H9 (cell line): ENCODE measurements at regions not wholly inside any gene's neighbourhood (a gene's known extent, or its start where the extent isn't known, plus 50 kb on each side); places are given as distances from the start of the nearest gene placed in this dataset.
A peak's percentile ranks its signal among the peaks of the same experiment; 100 is the strongest.

ENCODE experiments used
- DNase-seq: peaks from one replicate; pipeline ENCODE4 v3.0.0-alpha.2; 2017
- H2AFZ ChIP-seq: one replicate; pipeline ENCODE4 v1.6.1; 2013; ENCODE audit warnings: mild to moderate bottlenecking, low read length, control low read depth, moderate library complexity
- H2AK5ac ChIP-seq: 2 replicates; pipeline ENCODE4 v1.6.1; 2013; ENCODE audit warnings: low read length, control low read depth, mixed read lengths; ENCODE audit not compliant: insufficient read length
- H2BK120ac ChIP-seq: one replicate; pipeline ENCODE4 v1.6.1; 2013; ENCODE audit warnings: low read depth, mild to moderate bottlenecking, low read length, control low read depth, inconsistent platforms; ENCODE audit not compliant: poor library complexity, severe bottlenecking
- H2BK12ac ChIP-seq: 2 replicates; pipeline ENCODE4 v1.6.1; 2013; ENCODE audit warnings: low read length, control low read depth, mixed read lengths, low read depth; ENCODE audit not compliant: insufficient read length
- H2BK15ac ChIP-seq: 2 replicates; pipeline ENCODE4 v1.6.1; 2013; ENCODE audit warnings: low read depth, low read length, control low read depth
- H2BK20ac ChIP-seq: one replicate; pipeline ENCODE4 v1.6.1; 2013; ENCODE audit warnings: low read depth, mild to moderate bottlenecking, low read length, control low read depth, inconsistent platforms; ENCODE audit not compliant: poor library complexity, severe bottlenecking
- H2BK5ac ChIP-seq: 2 replicates; pipeline ENCODE4 v1.6.1; 2013; ENCODE audit warnings: low read length, control low read depth, mixed read lengths; ENCODE audit not compliant: insufficient read length
- H3K14ac ChIP-seq: 2 replicates; pipeline ENCODE4 v1.6.1; 2013; ENCODE audit warnings: low read length, control low read depth; ENCODE audit not compliant: insufficient read depth
- H3K18ac ChIP-seq: 2 replicates; pipeline ENCODE4 v1.6.1; 2013; ENCODE audit warnings: low read depth, mild to moderate bottlenecking, mixed read lengths, low read length, control low read depth; ENCODE audit not compliant: insufficient read length
- H3K23ac ChIP-seq: 2 replicates; pipeline ENCODE4 v1.6.1; 2013; ENCODE audit warnings: low read length, control low read depth, mixed read lengths, low read depth; ENCODE audit not compliant: insufficient read length
- H3K23me2 ChIP-seq: 2 replicates; pipeline ENCODE4 v1.6.1; 2013; ENCODE audit warnings: low read depth, mild to moderate bottlenecking, mixed read lengths, low read length, control low read depth; ENCODE audit not compliant: insufficient read length, poor library complexity, severe bottlenecking
- H3K27ac ChIP-seq: 2 replicates; pipeline ENCODE4 v1.5.1; 2013; ENCODE audit warnings: low read length, control low read depth, mixed read lengths, low read depth; ENCODE audit not compliant: insufficient read length
- H3K27me3 ChIP-seq: 2 replicates; pipeline ENCODE4 v1.6.1; 2013; ENCODE audit warnings: low read length, control low read depth, inconsistent platforms; ENCODE audit not compliant: insufficient read depth
- H3K4ac ChIP-seq: 2 replicates; pipeline ENCODE4 v1.6.1; 2013; ENCODE audit warnings: low read depth, mild to moderate bottlenecking, control low read depth, inconsistent platforms, low read length, moderate library complexity
- H3K4me1 ChIP-seq: 2 replicates; pipeline ENCODE4 v1.6.1; 2013; ENCODE audit warnings: low read length, control low read depth, inconsistent platforms; ENCODE audit not compliant: insufficient read depth
- H3K4me2 ChIP-seq: 2 replicates; pipeline ENCODE4 v1.6.1; 2013; ENCODE audit warnings: low read length, control low read depth, mixed read lengths; ENCODE audit not compliant: insufficient read length, insufficient read depth
- H3K56ac ChIP-seq: 2 replicates; pipeline ENCODE4 v1.6.1; 2013; ENCODE audit warnings: low read depth, mild to moderate bottlenecking, mixed read lengths, low read length, control low read depth; ENCODE audit not compliant: insufficient read length
- H3K79me1 ChIP-seq: 2 replicates; pipeline ENCODE4 v1.6.1; 2013; ENCODE audit warnings: low read depth, mild to moderate bottlenecking, moderate library complexity, low read length, control low read depth, inconsistent platforms; ENCODE audit not compliant: insufficient read depth, poor library complexity, severe bottlenecking
- H3K79me2 ChIP-seq: 2 replicates; pipeline ENCODE4 v1.6.1; 2013; ENCODE audit warnings: low read length, control low read depth, inconsistent platforms; ENCODE audit not compliant: insufficient read depth
- H3K9ac ChIP-seq: 2 replicates; pipeline ENCODE4 v1.6.1; 2013; ENCODE audit warnings: low read length, control low read depth, mixed read lengths; ENCODE audit not compliant: insufficient read length; ENCODE audit errors: extremely low read depth
- H3K9me3 ChIP-seq: one replicate; pipeline ENCODE4 v1.6.1; 2013; ENCODE audit warnings: low read depth, low read length, inconsistent platforms; ENCODE audit not compliant: control insufficient read depth
- H3T11ph ChIP-seq: one replicate; pipeline ENCODE4 v1.6.1; 2013; ENCODE audit warnings: mild to moderate bottlenecking, low read length, control low read depth, inconsistent platforms
- H4K20me1 ChIP-seq: one replicate; pipeline ENCODE4 v1.6.1; 2013; ENCODE audit not compliant: control insufficient read depth, insufficient read length, insufficient read depth
- H4K5ac ChIP-seq: 2 replicates; pipeline ENCODE4 v1.6.1; 2013; ENCODE audit warnings: low read depth, mild to moderate bottlenecking, mixed read lengths, low read length, control low read depth; ENCODE audit not compliant: insufficient read length
- H4K8ac ChIP-seq: replicated peaks from 2 replicates; pipeline ENCODE4 v1.6.1; 2013; ENCODE audit warnings: low read length, control low read depth, mixed read lengths, low read depth; ENCODE audit not compliant: insufficient read length
- H4K91ac ChIP-seq: 2 replicates; pipeline ENCODE4 v1.6.1; 2013; ENCODE audit warnings: low read depth, mild to moderate bottlenecking, moderate library complexity, mixed read lengths, low read length, control low read depth; ENCODE audit not compliant: insufficient read length
- H3K27ac Mint-ChIP-seq, 3 experiments: 2 replicates in 2 of 3; 3 replicates in 1 of 3; pipeline ENCODE4 v1.8.0; 2020 to 2021; ENCODE audit warnings: mixed read lengths in 3 of 3, mild to moderate bottlenecking in 1 of 3, moderate library complexity in 1 of 3
- H3K27me3 Mint-ChIP-seq: 2 replicates; pipeline ENCODE4 v1.8.0; 2021; ENCODE audit warnings: low read depth, mild to moderate bottlenecking, moderate library complexity, mixed read lengths
- H3K36me3 Mint-ChIP-seq, 3 experiments: 2 replicates in 2 of 3; 3 replicates in 1 of 3; pipeline ENCODE4 v1.8.0; 2020 to 2021; ENCODE audit warnings: low read depth in 3 of 3, mixed read lengths in 3 of 3; ENCODE audit not compliant: insufficient read depth in 1 of 3
- H3K4me1 Mint-ChIP-seq, 2 experiments: 2 replicates each; pipeline ENCODE4 v1.8.0; 2020; ENCODE audit warnings: mixed read lengths in 2 of 2
- H3K4me3 Mint-ChIP-seq, 2 experiments: 2 replicates in 1 of 2; 3 replicates in 1 of 2; pipeline ENCODE4 v1.8.0; 2020 to 2021; ENCODE audit warnings: mild to moderate bottlenecking in 2 of 2, mixed read lengths in 2 of 2, moderate library complexity in 1 of 2
- H3K9me3 Mint-ChIP-seq, 2 experiments: 2 replicates in 1 of 2; 3 replicates in 1 of 2; pipeline ENCODE4 v1.8.0; 2020; ENCODE audit warnings: mild to moderate bottlenecking in 2 of 2, mixed read lengths in 2 of 2, moderate library complexity in 1 of 2
- CTCF ChIP-seq: fragments of 200-600 bp; sonication (generic); conservative IDR thresholded peaks from 3 replicates; pipeline ENCODE4 v1.8.0; 2021; ENCODE audit warnings: antibody characterized with exemption, mild to moderate bottlenecking
- WGBS: extraction: QIAGEN DNeasy Blood & Tissue Kit; methylation state at CpG from one replicate; pipeline ENCODE4 v1.1.7; 2013; ENCODE audit warnings: missing lambda C conversion rate, low lambda C conversion rate, mixed read lengths; ENCODE audit not compliant: insufficient read length; ENCODE audit errors: extremely low coverage; 5-methylcytosine and 5-hydroxymethylcytosine counted together

- no peak overlapping the region for H3K56ac ChIP-seq
- H2AK5ac ChIP-seq, result no peak overlapping the region
- no peaks in the 10 kb centered on the region for H3K23me2 ChIP-seq
- H4K91ac ChIP-seq, result no peak overlapping the region
- H2BK20ac ChIP-seq, result no peak overlapping the region
- H3K4me1 ChIP-seq, result no peaks in the 10 kb centered on the region
- no peak overlapping the region for H3K27ac ChIP-seq
- H3K9me3 ChIP-seq, result no peaks in the 10 kb centered on the region
- no peak overlapping the region for H4K5ac ChIP-seq
- H3K9me3 Mint-ChIP-seq, result no peaks in the 10 kb centered on the region
- H3K27me3 Mint-ChIP-seq, result no peaks in the 10 kb centered on the region
- no peaks in the 10 kb centered on the region for H3K79me1 ChIP-seq
- no peak overlapping the region for H3K23ac ChIP-seq
- H3K9ac ChIP-seq, result no peak overlapping the region
- no CpG with 5 or more reads among the region's 2 CpGs for WGBS
- H3K18ac ChIP-seq, result no peak overlapping the region
- no peak overlapping the region for H2BK12ac ChIP-seq
- TF ChIP-seq CTCF, result no peak
- H3K27ac Mint-ChIP-seq, result peak overlapping the region in 1 of 3 experiments; percentile 9; a peak in 2 of 7 replicates
- no peak overlapping the region for H3T11ph ChIP-seq
- no peak overlapping the region for H2BK5ac ChIP-seq
- no peaks in the 10 kb centered on the region for H3K79me2 ChIP-seq
- no peak for DNase-seq
- H3K14ac ChIP-seq, result no peak overlapping the region
- no peaks in the 10 kb centered on the region for H3K27me3 ChIP-seq
- no peaks in the 10 kb centered on the region for H4K20me1 ChIP-seq
- no peak overlapping the region for H2BK15ac ChIP-seq
- H3K4me3 Mint-ChIP-seq, result no peak overlapping the region
- no peak overlapping the region for H2AFZ ChIP-seq
- no peak overlapping the region for H4K8ac ChIP-seq
- H2BK120ac ChIP-seq, result no peak overlapping the region
- H3K36me3 Mint-ChIP-seq, result no peaks in the 10 kb centered on the region
- no peak overlapping the region for H3K4ac ChIP-seq
- H3K4me2 ChIP-seq, result no peak overlapping the region
- H3K4me1 Mint-ChIP-seq, result peaks cover 15% of the 10 kb centered on the region in 2 experiments
Observed at GRCh38 chr4:97027728-97028410, 1115.4 kb downstream of the STPG2 start.
